K562 (cell line): ENCODE measurements at regions not wholly inside any gene's neighbourhood (a gene's known extent, or its start where the extent isn't known, plus 50 kb on each side); places are given as distances from the start of the nearest gene placed in this dataset.

ENCODE experiments used
- ATAC-seq: fragments of 200-7000 bp; cut with Tn5 transposase; 3 replicates; pipeline ENCODE4 v1.9.1; 2020; ENCODE audit warnings: moderate library complexity
- BruUV-seq: library from RNA; stranded (reverse); fragments of 400-500 nt; replicated peaks from 2 replicates; lab custom pipeline; 2021; lab: Mats Ljungman, UMichigan
- CTCF ChIA-PET: fragments of 300-600 bp; formaldehyde crosslinking; extraction: SDS; loops from one replicate; lab custom pipeline; 2021; ENCODE audit warnings: low intra/inter-chr PET ratio; lab: Yijun Ruan, JAX
- POLR2A ChIA-PET: fragments of 300-600, 350-650 bp; sonication (Branson Sonifier 250); formaldehyde crosslinking; extraction: SDS; loops from one replicate; lab custom pipeline; 2021; ENCODE audit warnings: antibody characterized with exemption, inconsistent platforms; lab: Yijun Ruan, JAX
- DNase-seq, 4 experiments: peaks; one replicate each; pipeline versions ENCODE4 v3.0.0 to v3.0.0-alpha.2; 2011 to 2018; ENCODE audit warnings: low spot score in 3 of 4, mixed read lengths in 3 of 4; ENCODE audit errors: extremely low read depth in 1 of 4
- FAIRE-seq: peaks from 2 replicates; lab custom pipeline; 2011; peaks lifted over from hg19 to GRCh38; lab: Jason Lieb, UNC
- H2AFZ ChIP-seq: 2 replicates; pipeline ENCODE4 v1.6.0; 2011; ENCODE audit warnings: low read depth, low read length, control low read depth, inconsistent platforms
- H3K27ac ChIP-seq: fragments of 200-600 bp; 3 replicates; pipeline ENCODE4 v1.8.0; 2011; ENCODE audit warnings: low read depth, mild to moderate bottlenecking, control low read depth, inconsistent platforms, low read length, moderate library complexity, mixed read lengths; ENCODE audit errors: extremely low read depth
- H3K27me3 ChIP-seq, 2 experiments: fragments of 300-600 bp in 1 of 2; 2 replicates in 1 of 2; 3 replicates in 1 of 2; pipeline versions ENCODE4 v1.6.0 to v1.8.0; 2011; ENCODE audit warnings: inconsistent platforms in 2 of 2, low read length in 2 of 2, mild to moderate bottlenecking in 1 of 2, mixed read lengths in 1 of 2, moderate library complexity in 1 of 2; ENCODE audit not compliant: control insufficient read depth in 2 of 2, insufficient read depth in 2 of 2
- H3K36me3 ChIP-seq: fragments of 300-600 bp; 3 replicates; pipeline ENCODE4 v1.8.0; 2011; ENCODE audit warnings: mild to moderate bottlenecking, low read length, inconsistent platforms; ENCODE audit not compliant: control insufficient read depth, insufficient read depth
- H3K4me1 ChIP-seq, 2 experiments: fragments of 200-600 bp in 1 of 2; replicated peaks in 1 of 2; 2 replicates in 1 of 2; 3 replicates in 1 of 2; pipeline versions ENCODE4 v1.5.1 to v1.8.0; 2011; ENCODE audit warnings: inconsistent platforms in 2 of 2, low read length in 2 of 2, mild to moderate bottlenecking in 1 of 2, mixed read lengths in 1 of 2, moderate library complexity in 1 of 2; ENCODE audit not compliant: control insufficient read depth in 2 of 2, insufficient read depth in 2 of 2
- H3K4me2 ChIP-seq: 2 replicates; pipeline ENCODE4 v1.6.1; 2011; ENCODE audit warnings: low read length, control low read depth, inconsistent platforms, mixed read lengths; ENCODE audit not compliant: insufficient read depth
- H3K4me3 ChIP-seq: fragments of 200-600 bp; sonication (generic), shearing (Covaris generic); 2 replicates; pipeline ENCODE4 v1.5.1; 2016; ENCODE audit warnings: control low read depth, inconsistent platforms
- H3K79me2 ChIP-seq: fragments of 200-600 bp; 3 replicates; pipeline ENCODE4 v1.8.0; 2011; ENCODE audit warnings: low read length, inconsistent platforms; ENCODE audit not compliant: control insufficient read depth, insufficient read depth
- H3K9ac ChIP-seq, 2 experiments: 2 replicates each; pipeline versions ENCODE4 v1.6.0 to v1.6.1; 2011; ENCODE audit warnings: low read depth in 2 of 2, low read length in 2 of 2, control low read depth in 1 of 2, inconsistent platforms in 1 of 2, mild to moderate bottlenecking in 1 of 2, mixed read lengths in 1 of 2; ENCODE audit not compliant: insufficient read depth in 1 of 2
- H3K9me1 ChIP-seq: one replicate; pipeline ENCODE4 v1.6.0; 2011; ENCODE audit warnings: inconsistent platforms, mild to moderate bottlenecking, low read length, moderate library complexity; ENCODE audit not compliant: control insufficient read depth, insufficient read depth
- H3K9me3 ChIP-seq: replicated peaks from 2 replicates; pipeline ENCODE4 v1.5.1; 2011; ENCODE audit warnings: low read depth, low read length, inconsistent platforms; ENCODE audit not compliant: control insufficient read depth, insufficient read depth
- H4K20me1 ChIP-seq: replicated peaks from 2 replicates; pipeline ENCODE4 v1.6.1; 2011; ENCODE audit warnings: low read length, inconsistent platforms, mixed read lengths; ENCODE audit not compliant: control insufficient read depth, insufficient read depth
- ARID1B ChIP-seq: fragments of 450-650 bp; IDR thresholded peaks from 2 replicates; pipeline ENCODE4 v1.6.1; 2016; ENCODE audit warnings: antibody characterized with exemption, mild to moderate bottlenecking, inconsistent platforms
- BACH1 ChIP-seq: fragments of 200-800 bp; sonication (Bioruptor generic); IDR thresholded peaks from 2 replicates; pipeline ENCODE4 v1.6.1; 2016; ENCODE audit warnings: missing genetic modification characterization, missing compliant biosample characterization
- CEBPB ChIP-seq: fragments of 450-650 bp; IDR thresholded peaks from 2 replicates; pipeline ENCODE4 v1.6.1; 2016; ENCODE audit warnings: missing genetic modification characterization, missing compliant biosample characterization
- FOXJ3 ChIP-seq: sonication (generic); formaldehyde crosslinking; IDR thresholded peaks from 2 replicates; pipeline ENCODE4 v1.4.0; 2020; ENCODE audit warnings: mild to moderate bottlenecking, missing genetic modification reagents
- KLF13 ChIP-seq: fragments of 450-650 bp; IDR thresholded peaks from 2 replicates; pipeline ENCODE4 v1.6.1; 2016; ENCODE audit warnings: missing genetic modification characterization, low read depth, mild to moderate bottlenecking, missing compliant biosample characterization, moderate library complexity, borderline replicate concordance
- MAFG ChIP-seq: fragments of 450-650 bp; conservative IDR thresholded peaks from 2 replicates; pipeline ENCODE4 v1.6.1; 2016; ENCODE audit warnings: missing genetic modification characterization, missing compliant biosample characterization
- MEIS2 ChIP-seq: fragments of 450-650 bp; IDR thresholded peaks from 2 replicates; pipeline ENCODE4 v1.6.1; 2014; ENCODE audit warnings: mild to moderate bottlenecking; ENCODE audit not compliant: partially characterized antibody
- NCOA2 ChIP-seq, 2 experiments: fragments of 450-650 bp; IDR thresholded peaks; 2 replicates each; pipeline ENCODE4 v1.6.1; 2018; ENCODE audit warnings: mild to moderate bottlenecking in 2 of 2, moderate library complexity in 1 of 2; ENCODE audit not compliant: partially characterized antibody in 2 of 2
- NR2C2 ChIP-seq, 2 experiments: fragments of 200-800 bp in 1 of 2; sonication (Bioruptor generic) in 1 of 2; sonication (generic) in 1 of 2; formaldehyde crosslinking in 1 of 2; IDR thresholded peaks; 2 replicates each; pipeline versions ENCODE4 v1.6.1 to v1.8.0; 2016 to 2022; ENCODE audit warnings: mild to moderate bottlenecking in 1 of 2, missing compliant biosample characterization in 1 of 2, missing genetic modification characterization in 1 of 2, missing genetic modification reagents in 1 of 2
- PKNOX1 ChIP-seq: fragments of 450-650 bp; IDR thresholded peaks from 2 replicates; pipeline ENCODE4 v1.6.1; 2016
- TAF15 ChIP-seq: fragments of 200-400 bp; formaldehyde crosslinking; IDR thresholded peaks from 2 replicates; pipeline ENCODE4 v1.6.1; 2017; ENCODE audit warnings: mild to moderate bottlenecking, low read depth, low read length, moderate library complexity
- THRAP3 ChIP-seq: fragments of 450-650 bp; IDR thresholded peaks from 2 replicates; pipeline ENCODE4 v1.6.1; 2016; ENCODE audit warnings: mild to moderate bottlenecking, inconsistent platforms, borderline replicate concordance
- ZBTB8A ChIP-seq: fragments of 450-650 bp; IDR thresholded peaks from 2 replicates; pipeline ENCODE4 v1.6.1; 2018; ENCODE audit warnings: mild to moderate bottlenecking, moderate library complexity; ENCODE audit not compliant: partially characterized antibody
- ZNF507 ChIP-seq: conservative IDR thresholded peaks from 2 replicates; pipeline ENCODE4 v1.6.1; 2017; ENCODE audit warnings: missing genetic modification characterization, missing compliant biosample characterization
- ZNF639 ChIP-seq, 2 experiments: fragments of 200-800 bp in 1 of 2; sonication (Bioruptor generic) in 1 of 2; sonication (generic) in 1 of 2; formaldehyde crosslinking in 1 of 2; IDR thresholded peaks in 1 of 2; conservative IDR thresholded peaks in 1 of 2; 2 replicates each; pipeline versions ENCODE4 v1.5.0 to v1.6.1; 2016 to 2020; ENCODE audit warnings: missing compliant biosample characterization in 1 of 2, missing genetic modification characterization in 1 of 2, missing genetic modification reagents in 1 of 2
- ZNF717 ChIP-seq: fragments of 250-450 bp; sonication (Bioruptor Pico); IDR thresholded peaks from 2 replicates; pipeline ENCODE4 v1.5.0; 2021
- WGBS: fragments of 100-300 bp; shearing (Covaris generic); methylation state at CpG from one replicate; pipeline ENCODE4 v1.1.6; 2016; ENCODE audit warnings: low coverage, mixed read lengths; ENCODE audit not compliant: insufficient coverage; ENCODE audit errors: missing lambda C conversion rate; 5-methylcytosine and 5-hydroxymethylcytosine counted together
- in situ Hi-C: fragments of 300-500 bp; cut with MboI; formaldehyde crosslinking; loops from 4 replicates; pipeline ENCODE4 v1.15.0; 2018; ENCODE audit warnings: inconsistent platforms, mixed read lengths
- intact Hi-C: fragments of 100-400 bp; cut with micrococcal nuclease; formaldehyde crosslinking; loops from 2 replicates; pipeline ENCODE4 v1.14.2; 2022
- TF ChIP-seq, protein P1 (sequence below): sonication (generic); formaldehyde crosslinking; IDR thresholded peaks from 2 replicates; pipeline ENCODE4 v1.8.0; 2022; ENCODE audit warnings: mild to moderate bottlenecking, missing genetic modification reagents
- TF ChIP-seq, protein P2 (sequence below), 2 experiments: IDR thresholded peaks; 2 replicates each; pipeline ENCODE4 v1.6.1; 2011; ENCODE audit warnings: borderline replicate concordance in 1 of 2, control low read depth in 1 of 2, low read depth in 1 of 2, low read length in 1 of 2, mild to moderate bottlenecking in 1 of 2, mixed read lengths in 1 of 2, moderate library complexity in 1 of 2; ENCODE audit not compliant: insufficient read depth in 1 of 2, insufficient read length in 1 of 2, poor library complexity in 1 of 2, severe bottlenecking in 1 of 2; ENCODE audit errors: extremely low read depth in 1 of 2

GRCh38 chrX:42290608-42291007 is 367.3 kb upstream of the CASK start:
- TF ChIP-seq CEBPB (tag) (no peak), FOXJ3 (CRISPR knock-in tag) (no peak), NCOA2 (IDR thresholded peaks at IDR 0.05; ENCODE audit: partially characterized antibody in 2 of 2) (no peak), NR2C2 (CRISPR knock-in tag; IDR thresholded peaks at IDR 0.05) (no peak), NR2C2 (tag; IDR thresholded peaks at IDR 0.05) (no peak), TAF15 (no peak), BACH1 (tag) (no peak), ARID1B (no peak), ZNF717 (CRISPR knock-in tag) (no peak), ZBTB8A (no peak), MEIS2 (no peak), ZNF507 (tag) (no peak), PKNOX1 (no peak), MAFG (tag) (no peak), KLF13 (tag) (no peak), ZNF639 (CRISPR knock-in tag; conservative IDR thresholded peaks at IDR 0.05 in 1 of 2, IDR thresholded peaks at IDR 0.05 in 1 of 2) (no peak), THRAP3 (no peak)
- TF ChIP-seq, protein P1, sequence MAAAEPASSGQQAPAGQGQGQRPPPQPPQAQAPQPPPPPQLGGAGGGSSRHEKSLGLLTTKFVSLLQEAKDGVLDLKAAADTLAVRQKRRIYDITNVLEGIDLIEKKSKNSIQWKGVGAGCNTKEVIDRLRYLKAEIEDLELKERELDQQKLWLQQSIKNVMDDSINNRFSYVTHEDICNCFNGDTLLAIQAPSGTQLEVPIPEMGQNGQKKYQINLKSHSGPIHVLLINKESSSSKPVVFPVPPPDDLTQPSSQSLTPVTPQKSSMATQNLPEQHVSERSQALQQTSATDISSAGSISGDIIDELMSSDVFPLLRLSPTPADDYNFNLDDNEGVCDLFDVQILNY (CRISPR knock-in tag), result no peak
- TF ChIP-seq, protein P2, sequence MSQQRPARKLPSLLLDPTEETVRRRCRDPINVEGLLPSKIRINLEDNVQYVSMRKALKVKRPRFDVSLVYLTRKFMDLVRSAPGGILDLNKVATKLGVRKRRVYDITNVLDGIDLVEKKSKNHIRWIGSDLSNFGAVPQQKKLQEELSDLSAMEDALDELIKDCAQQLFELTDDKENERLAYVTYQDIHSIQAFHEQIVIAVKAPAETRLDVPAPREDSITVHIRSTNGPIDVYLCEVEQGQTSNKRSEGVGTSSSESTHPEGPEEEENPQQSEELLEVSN (IDR thresholded peaks at IDR 0.05; ENCODE audit: borderline replicate concordance in 1 of 2, extremely low read depth in 1 of 2, insufficient read depth in 1 of 2, insufficient read length in 1 of 2, low read depth in 1 of 2, low read length in 1 of 2, poor library complexity in 1 of 2, severe bottlenecking in 1 of 2), result no peak
- intact Hi-C loops, result no loop called here
- WGBS, result 0% methylated on average over 1 of the region's 1 CpG
- H3K27ac ChIP-seq, result no peak overlapping the region
- no peaks in the 10 kb centered on the region for H3K36me3 ChIP-seq
- H3K9me1 ChIP-seq, result no peaks in the 10 kb centered on the region
- in situ Hi-C loops, result no loop called here
- no peak overlapping the region for H3K4me3 ChIP-seq
- ChIA-PET POLR2A (no interaction called here), CTCF (no interaction called here)
- H3K27me3 ChIP-seq, result no peaks in the 10 kb centered on the region
- no peaks in the 10 kb centered on the region; a peak in 1 of 5 replicates for H3K4me1 ChIP-seq
- H3K4me2 ChIP-seq, result no peak overlapping the region
- ATAC-seq, result no peak
- H3K9ac ChIP-seq, result no peak overlapping the region
- H2AFZ ChIP-seq, result no peak overlapping the region
- no peak for FAIRE-seq
- H3K79me2 ChIP-seq, result no peaks in the 10 kb centered on the region
- H3K9me3 ChIP-seq, result no peaks in the 10 kb centered on the region
- DNase-seq, result no peak
- no peaks in the 10 kb centered on the region for H4K20me1 ChIP-seq
- no TSS peak for BruUV-seq
